ENCODE measurements at regions not wholly inside any gene's neighbourhood (a gene's known extent, or its start where the extent isn't known, plus 50 kb on each side); places are given as distances from the start of the nearest gene placed in this dataset.

DNA sequence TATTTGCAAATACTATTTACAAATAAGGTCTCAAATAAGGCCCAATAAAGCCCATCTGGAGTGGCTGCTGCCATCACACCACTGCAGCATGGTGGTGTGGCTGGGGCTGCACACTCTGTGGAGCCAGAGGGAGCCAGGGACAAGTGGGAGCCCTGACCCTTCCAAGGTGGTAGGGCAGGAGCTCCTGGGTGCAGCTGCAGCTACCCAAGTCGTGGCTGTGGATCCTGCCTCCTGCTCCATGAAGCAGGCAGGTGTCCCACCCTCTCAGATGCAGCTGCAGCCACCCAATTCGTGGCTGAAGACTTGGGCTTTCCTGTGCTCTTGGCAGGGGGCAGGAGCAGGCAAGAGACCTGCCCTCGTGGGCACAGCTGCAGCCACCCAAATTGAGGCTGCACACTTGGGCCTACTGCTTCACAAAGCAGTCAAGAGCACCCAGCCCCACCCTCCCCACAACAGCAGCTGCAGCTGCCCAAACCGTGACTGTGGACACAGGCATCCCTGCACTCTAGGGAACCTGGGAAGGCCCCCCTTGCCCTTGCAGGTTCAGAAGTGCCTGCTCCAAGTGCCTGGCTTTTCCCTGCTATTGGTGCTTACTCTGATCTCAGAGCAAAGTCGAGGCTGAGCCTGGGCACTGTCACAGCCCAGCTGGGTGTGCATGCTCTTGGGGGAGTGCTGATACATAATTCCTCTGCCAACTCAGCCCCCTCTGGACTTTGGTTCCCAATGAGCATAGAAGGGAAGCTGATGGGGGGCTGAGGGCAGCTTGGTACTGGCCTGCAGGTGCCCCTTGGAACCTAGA is 614.8 kb downstream of the PCDH18 start:
- no peak for DNase-seq

DNA sequence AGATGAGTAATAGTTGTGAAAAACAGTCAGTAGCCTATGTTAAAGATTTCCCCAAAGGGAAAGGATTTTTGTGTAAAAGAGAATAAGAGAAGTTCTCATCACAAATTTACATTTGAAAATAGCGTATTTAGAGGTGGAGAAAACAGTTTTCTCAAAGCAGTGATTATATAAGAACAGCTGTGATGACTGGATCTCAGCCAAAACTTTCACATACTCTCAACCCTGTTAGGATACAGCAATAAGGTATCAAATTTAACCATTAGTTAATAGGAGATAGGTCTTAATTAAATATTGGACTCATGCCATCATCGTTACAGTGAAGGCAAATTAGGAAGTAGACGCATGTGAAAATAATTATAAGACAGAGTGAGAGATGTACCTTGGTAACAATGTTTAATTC is 622.7 kb downstream of the PCDH18 start:
- no peak for DNase-seq

DNA sequence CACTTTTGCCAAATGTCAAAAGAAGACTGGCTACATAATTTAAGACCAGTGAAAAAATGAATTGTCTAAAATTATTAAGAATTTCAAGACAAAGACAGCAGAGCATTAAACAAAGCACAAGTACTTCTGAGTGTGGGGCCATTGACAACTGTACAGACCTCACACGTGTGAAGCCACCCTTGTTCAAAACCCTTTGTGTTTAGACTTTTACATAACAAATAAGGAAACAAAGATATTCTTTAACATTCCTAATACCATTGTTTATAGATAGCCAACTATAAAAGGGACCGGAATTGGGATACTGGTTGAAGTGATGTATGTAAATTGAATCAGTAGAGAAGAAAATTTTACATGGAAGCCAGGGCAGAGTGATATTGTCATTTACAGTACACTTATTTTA is 624.2 kb downstream of the PCDH18 start:
- DNase-seq, result no peak

DNA sequence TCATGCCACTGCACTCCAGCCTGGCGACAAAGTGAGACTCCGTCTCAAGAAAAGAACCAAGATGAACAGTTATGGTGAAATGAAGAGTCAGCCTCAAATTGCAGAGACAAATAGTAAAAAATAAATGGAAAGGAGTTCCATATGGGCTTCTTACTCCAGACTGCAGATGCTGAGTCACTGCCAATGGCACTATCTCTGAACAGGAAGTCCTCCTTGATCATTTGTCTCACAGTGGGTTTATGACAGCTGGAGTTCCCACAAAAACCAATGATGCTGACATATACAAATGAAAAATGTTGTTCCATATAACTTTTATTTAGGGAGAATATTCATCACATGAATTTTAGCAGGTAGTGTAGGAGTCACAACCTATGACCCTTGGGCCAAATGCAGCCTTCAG is 631.6 kb downstream of the PCDH18 start:
- no peak for DNase-seq

DNA sequence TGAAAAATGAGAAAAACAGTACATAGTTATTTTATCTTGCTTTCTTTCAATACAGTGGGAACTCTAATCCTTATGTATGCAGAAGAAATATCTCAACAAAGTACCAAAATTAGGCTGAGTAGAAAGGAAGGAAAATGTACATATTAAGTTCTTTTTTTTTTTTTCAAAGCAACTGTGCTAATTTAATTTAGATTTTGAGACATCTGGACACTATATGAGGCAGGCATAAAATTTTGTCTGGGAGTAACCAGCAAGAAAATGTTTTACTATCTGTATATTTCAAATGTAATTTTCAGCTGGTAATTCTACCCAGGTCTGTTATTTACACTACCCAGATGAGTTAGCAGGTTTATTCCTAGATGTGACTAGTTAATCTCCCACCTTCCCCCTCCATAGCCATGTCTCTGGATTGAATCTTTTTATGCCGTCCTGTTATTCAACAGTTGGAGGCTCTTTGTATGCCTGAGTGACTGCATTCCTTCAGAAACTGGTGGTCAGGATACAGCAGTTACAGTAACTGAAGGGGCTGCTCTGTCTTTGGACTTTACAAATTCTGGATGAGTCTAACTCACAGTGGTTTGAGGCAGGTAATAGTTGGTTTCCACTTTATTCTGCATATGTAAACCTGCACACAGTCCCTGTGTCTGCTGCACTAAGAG is 633.6 kb downstream of the PCDH18 start:
- DNase-seq, result no peak

DNA sequence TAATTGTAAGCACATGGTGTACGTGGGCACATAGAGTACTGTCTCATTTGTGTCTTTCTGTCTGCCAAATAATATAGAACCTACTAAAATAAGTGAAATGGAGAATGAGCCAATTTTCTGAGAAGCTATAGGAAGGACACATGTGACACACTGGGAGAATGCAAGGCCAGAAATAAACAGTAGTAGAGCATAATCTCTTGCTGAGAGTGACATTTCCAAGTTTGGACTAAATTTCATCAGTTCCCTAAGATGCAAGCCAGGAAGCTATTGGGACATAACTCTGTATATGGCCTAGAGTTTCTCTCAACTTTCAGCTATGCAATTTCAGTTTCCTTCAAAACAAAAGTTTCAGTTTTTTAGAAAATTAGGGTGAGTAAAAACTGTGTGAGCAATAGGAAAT is 638.7 kb downstream of the PCDH18 start:
- DNase-seq, result no peak

DNA sequence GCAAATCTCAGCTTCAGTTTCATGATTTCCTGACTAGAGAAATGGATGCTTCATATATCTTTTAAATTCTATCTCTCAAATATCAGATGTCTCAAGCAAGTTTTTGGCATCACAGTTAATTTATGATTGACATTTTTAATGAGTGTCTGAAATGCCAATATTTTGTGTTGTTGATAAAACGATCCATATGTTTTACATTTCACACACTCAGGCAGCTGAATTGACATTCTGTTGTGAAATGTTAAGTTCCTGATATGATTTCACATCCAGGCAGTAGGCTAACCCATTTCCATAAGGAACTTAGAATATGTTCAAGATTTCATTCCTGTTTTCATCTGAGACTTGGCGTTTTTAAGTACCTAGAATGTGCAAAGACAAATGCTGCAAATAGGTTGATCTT is 650.6 kb downstream of the PCDH18 start:
- DNase-seq, result no peak

DNA sequence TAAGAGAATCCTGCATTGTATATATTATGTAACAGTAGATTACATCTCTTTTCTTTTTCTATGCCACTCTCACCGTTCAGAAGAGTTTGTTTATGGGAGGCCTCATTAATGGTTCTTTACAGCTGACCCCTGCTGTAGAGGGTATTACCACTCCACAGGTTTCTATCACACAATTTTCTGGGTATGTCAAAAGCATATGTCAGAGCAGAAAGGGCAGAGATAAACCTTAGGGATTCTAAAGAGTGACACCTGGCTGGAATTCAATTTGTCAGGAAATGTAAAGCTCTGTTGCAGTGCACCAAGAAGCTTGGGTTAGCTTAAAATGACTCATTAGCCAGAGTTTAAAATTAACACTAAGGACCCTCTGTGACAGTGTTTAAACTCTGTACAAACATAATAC is 658.7 kb downstream of the PCDH18 start:
- no peak for DNase-seq

DNA sequence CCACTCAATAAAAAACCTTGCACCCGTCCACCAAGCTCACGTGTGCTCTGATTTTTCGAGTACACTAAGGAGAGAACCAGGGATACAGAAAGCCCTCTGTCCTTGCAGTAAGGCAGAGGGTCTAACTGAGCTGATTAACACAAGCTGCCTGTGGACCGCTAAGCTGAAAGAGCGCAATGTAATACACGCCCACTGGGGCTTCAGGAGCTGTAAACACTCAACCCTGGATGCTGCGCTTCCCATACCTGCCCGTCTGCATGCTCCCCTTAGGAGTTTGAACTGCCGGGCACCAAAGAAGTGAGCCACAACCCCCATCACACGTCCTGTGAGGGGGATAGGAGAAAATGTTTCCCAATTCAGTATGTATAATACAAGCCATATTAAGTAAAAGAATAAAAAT is 664.8 kb downstream of the PCDH18 start:
- DNase-seq, result no peak

DNA sequence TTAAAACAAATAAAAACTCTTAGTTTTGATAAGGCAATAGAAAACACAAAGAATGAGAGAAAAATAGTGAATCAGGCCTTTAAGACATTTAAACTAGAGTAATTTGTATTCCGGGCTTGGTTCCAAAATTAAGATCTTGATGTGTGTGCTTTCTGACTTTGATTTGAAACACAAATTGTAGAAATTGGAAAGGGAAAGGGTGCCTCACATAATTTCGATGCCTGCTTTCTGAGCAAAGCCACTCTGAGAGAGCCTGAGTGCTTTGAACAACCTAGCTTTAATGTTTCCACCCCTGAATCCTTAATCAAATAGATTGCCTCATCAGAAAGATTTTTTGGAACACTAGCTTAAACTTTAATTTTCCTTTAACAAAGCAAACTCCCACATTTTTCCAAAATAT is 666.8 kb downstream of the PCDH18 start:
- no peak for DNase-seq

DNA sequence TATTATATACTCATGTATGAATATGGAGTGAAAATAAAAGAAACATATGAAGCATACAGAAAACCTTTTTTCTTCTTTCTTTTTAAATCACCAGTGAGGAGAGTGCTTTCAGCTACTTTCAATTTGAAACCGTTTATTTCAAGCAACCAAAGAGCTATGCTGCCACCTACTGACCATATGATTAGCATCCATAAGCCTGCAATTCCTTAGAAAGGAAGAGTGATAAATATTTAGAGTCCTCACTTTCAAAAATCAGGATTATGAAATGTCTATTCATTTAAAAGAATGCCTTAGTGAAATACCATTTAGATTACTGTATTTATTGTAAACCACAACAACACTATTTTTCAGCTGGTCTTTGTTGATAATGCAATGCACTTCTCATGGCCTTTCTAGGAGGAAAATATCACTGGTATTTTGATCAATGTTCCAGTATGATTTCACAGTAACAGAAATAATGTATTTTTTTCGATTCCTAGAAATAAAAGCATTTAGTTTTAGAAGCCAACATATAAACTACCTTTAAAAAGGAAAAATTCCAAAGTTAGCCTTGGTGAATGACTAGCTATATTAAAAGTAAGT is 667.6 kb downstream of the PCDH18 start:
- no peak for DNase-seq

DNA sequence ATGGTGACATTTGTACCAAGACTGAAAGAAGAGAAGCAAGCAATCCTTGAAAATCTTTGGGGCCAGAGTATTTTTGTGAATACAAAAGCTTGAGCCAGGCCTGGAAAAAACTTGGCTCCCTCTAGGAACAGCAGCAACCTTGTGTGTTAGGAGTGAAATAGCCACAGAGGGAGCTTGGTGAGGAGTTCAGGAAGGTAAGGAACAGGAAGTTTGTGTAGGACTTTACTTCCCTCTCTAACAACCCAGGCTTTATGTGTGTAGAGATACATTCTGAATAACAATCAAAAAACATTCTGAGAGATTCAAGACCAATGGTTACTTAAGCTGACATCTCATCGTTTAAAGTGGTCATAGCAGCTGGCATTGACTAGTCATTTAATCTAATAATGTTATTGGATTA is 668.5 kb downstream of the PCDH18 start:
- no peak for DNase-seq

DNA sequence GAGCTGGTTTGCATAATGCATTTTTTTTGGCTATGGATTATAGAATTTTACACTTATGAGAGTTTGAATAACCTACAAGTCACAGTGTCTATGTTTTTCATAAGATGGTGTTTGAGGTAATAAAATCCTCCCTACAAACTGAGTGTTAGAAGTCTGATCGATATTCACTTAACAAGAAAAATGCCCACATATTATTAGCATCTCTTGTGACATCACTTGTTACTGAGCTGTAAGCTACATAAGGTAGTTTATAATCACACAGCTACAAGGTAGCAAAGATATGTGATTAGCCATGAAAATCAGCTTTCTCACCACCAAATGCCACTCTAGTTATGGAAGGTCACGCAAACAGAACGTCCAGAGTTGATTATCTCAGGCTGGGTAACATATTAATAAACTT is 669.6 kb downstream of the PCDH18 start:
- DNase-seq, result no peak

DNA sequence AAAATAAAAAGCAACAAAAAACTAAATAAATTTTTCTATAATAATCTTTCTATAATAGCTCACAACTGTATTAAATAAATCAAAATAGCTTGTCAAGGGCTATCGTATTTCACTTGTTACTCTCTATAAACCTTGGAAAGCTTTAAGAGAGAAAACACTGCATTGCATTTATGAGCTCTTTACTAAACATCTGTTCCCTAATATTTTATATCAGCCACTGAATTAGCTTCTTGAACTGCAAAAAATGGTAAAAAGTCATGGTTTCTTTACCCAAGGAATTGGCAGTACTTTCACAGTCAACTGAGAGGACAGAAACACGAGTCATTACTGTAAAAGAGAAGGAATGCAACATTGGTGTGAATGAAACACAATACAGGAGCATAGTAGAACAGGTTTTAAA is 671.2 kb downstream of the PCDH18 start:
- DNase-seq, result no peak

DNA sequence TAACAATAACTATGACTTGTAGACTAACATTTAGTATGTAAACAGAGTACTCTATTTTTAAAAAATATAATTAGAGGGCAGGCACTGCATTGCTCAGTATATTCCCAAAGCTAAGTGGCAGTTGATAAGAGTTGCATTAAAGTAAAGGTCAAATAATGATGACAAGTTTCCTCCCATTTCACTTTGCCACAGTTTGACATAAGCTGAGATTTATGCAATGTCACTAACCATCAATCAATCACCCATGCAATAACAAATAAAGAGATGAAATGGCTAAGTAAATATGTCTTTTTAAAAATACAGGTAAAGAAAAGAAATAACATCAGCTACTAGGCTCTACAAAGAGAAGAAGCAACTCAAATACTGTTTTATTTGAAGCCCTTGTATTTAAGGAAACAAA is 673.4 kb downstream of the PCDH18 start:
- DNase-seq, result no peak

DNA sequence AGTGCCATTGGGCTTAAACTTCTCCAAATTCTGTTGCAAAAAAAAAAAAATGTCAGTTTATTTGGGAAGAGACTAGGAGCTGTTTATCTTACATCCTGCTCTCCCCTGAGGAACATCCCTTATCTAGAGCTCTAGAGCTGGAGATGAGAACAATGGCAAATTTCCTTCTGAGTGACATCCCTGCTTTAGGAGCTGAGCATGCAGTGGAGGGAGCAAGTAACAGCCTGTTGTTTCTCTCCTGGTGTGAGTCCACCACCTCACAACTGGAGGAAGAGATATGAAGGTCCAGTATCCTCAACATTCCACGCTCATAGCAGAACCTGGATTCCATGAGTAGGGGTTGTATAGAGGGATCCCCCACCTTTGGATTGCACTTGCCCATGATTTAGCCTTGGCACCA is 676.4 kb downstream of the PCDH18 start:
- DNase-seq, result no peak

DNA sequence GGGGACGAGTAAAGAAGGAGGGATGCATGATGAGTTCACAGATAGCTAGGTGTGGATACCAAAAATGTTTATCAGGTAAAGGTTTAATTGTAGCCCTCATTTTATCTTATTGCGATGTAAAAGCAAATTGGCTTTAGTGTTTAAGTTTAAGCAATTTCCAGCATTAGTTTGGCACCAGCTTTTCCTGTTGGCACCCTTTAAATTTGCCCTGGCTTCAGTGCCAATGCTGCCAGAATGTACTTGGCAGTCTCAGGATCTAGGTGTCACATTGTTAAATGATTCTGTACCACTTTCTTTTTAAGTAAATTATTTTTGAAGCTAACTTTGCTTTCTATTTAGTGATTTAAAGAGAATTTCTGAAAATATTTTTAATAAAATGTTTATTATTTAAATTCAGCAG is 681.8 kb downstream of the PCDH18 start:
- DNase-seq, result no peak

DNA sequence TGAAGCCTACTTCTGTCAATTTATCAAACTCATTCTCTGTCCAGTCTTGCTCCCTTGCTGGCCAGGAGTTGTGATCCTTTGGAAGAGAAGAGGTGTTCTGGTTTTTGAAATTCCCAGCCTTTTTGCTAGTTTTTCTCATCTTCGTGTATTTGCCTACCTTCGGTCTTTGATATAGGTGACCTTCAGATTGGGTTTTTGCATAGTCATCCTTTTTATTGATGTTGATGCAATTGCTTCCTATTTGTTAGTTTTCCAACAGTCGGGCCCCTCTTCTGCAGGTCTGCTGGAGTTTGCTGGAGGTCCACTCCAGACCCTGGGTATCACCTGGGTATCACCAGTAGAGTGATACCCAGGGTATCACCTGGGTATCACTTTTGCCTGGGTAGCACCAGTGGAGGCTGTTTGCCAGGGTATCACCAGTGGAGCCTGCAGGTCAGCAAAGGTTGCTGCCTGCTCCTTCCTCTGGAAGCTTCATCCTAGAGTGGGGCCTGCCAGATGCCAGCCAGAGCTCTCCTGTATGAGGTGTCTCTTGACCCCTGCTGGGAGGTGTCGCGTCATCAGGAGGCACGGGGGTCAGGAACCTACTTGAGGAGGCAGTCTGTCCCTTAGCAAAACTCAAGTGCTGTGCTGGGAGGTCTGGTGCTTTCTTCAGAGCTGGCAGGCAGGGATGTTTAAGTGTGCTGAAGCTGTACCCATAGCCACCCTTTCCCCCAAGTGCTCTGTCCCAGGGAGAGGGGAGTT is 684.2 kb downstream of the PCDH18 start:
- DNase-seq, result no peak

DNA sequence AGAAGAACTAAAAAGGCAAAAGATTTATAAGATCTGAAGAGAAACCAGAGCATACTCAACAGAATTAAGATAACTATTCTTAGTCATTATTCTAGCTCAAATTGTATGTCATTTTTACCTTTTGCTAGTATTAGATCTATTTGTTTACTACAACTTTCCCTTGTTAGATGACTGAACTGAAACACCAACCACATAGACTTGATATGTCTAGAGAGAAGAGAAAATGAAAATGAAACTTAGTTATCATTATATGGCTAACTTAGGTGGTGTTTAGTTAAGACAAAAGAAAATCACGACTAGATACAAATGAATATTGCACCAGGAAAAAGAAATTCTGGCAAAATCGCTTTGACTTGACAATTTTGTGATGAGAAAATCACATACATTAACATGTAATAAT is 690.8 kb downstream of the PCDH18 start:
- no peak for DNase-seq

DNA sequence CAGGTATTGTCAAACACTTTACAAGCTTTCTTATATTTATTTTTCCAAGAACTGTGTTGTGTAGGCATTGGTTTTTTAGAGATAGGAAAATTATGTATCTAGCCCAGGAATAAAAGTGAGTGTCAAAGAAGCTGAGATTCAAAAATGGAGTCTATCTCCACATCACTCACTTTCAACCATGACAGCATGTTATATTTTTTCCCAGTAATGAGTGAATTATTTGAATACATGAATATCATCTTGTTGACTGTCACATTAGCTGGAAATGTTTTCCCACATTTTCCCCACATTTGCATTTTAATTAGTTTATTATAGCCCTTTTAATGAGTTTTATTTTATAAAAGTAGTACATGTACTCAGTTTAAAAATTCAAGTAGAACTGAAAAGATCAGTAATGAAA is 693.7 kb downstream of the PCDH18 start:
- DNase-seq, result no peak

DNA sequence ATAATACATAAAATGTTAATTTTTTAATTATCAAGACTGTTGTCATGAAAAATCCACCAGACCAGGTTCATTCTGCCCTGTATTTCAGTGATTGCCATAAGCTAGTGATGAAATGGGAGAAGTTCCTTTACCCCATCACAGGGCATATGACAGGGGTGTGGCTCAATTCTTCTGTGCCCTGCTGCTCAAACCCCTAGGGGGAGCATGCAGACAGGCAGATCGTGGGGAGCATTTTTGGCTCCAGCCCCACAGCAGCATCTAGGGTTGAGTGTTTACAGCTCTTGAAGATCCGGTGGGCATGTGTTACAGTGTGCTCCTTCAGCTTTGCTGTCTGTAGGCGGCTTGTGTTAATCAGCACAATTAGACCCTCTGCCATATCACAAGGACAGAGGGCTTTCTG is 700.7 kb downstream of the PCDH18 start:
- no peak for DNase-seq

DNA sequence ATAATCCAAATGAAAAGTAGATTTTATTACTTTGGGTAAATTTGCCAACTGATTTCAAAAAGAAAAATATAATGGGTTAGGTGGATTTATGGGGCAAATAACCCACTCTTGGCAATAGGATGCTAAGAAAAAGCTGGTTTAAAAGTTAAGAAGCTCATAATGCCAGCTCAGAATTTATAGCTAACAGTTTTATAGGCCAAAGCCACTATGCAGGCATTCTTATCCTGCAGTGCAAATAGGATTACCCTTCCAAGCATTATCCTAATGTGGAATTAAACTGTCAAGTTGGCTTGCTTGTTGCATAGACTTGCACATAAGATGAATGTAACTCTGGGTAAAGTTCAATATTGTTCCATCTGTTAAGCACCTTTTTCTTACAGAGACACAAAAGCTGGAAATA is 703.0 kb downstream of the PCDH18 start:
- no peak for DNase-seq

DNA sequence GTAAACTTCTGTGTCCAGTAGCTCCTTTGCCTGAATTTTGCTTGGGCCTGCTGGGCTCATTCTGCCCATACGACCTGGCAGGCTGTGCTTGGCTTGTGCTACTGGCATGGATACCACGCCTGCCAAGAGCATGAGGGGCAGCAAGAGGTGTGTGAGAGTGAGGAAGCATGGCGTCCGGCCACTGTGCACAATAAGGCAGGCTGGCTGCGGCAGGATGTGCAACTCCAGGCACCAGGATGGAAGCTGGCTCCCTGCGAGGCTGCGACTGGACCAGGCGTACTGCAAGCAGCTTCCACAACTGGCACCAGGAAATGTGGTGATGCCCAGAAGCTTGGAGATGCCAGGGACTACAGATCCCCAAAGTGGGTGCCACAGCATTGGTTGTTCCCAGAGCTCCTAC is 709.3 kb downstream of the PCDH18 start:
- no peak for DNase-seq

DNA sequence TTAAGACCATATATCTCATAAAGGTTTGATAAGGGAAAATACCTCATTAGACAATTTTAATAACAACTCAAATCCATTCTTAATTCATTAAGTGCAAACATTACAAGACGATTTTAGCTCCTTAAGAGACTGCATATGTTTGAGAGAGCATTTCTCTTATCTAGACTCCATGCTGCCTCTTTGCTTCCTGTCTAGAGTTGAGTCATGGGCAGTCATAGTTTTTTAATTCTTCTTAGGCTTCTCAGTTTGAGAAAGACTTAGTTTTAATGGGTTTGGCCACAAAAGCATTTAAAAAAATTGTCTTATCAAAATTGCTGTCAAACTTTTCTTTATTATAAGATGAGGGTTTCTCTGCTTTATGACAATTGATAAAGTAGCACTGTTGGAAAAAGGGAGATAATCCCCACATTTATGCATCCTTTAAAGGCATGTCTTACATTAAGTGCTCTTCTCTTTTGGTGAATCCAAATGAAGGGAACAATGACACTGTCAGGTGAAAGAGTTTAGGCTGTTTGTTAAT is 713.4 kb downstream of the PCDH18 start:
- DNase-seq, result no peak
